CD4-positive, CD25-positive, alpha-beta regulatory T cell (primary cell): ENCODE measurements at regions not wholly inside any gene's neighbourhood (a gene's known extent, or its start where the extent isn't known, plus 50 kb on each side); places are given as distances from the start of the nearest gene placed in this dataset.

Source experiments
- ATAC-seq, 2 donors: fragments of 150-1000 bp; cut with Tn5 transposase; one replicate each; pipeline ENCODE4 v1.10.0; 2021; ENCODE audit warnings: low read depth in 2 of 2, moderate number of reproducible peaks in 2 of 2, moderate library complexity in 1 of 2
- DNase-seq, 3 donors: peaks; one replicate each; pipeline versions ENCODE4 v3.0.0 to v3.0.0-alpha.2; 2012 to 2022; ENCODE audit warnings: mixed read lengths in 1 of 3
- H3K27ac ChIP-seq: one replicate; pipeline ENCODE4 v1.7.0; 2013; ENCODE audit warnings: mild to moderate bottlenecking, low read length; ENCODE audit not compliant: insufficient read depth, poor library complexity, severe bottlenecking
- H3K27me3 ChIP-seq: one replicate; pipeline ENCODE4 v1.7.0; 2013; ENCODE audit warnings: low read length; ENCODE audit not compliant: control insufficient read depth, insufficient read depth
- H3K36me3 ChIP-seq: one replicate; pipeline ENCODE4 v1.7.0; 2013; ENCODE audit warnings: mild to moderate bottlenecking, low read length, moderate library complexity; ENCODE audit not compliant: control insufficient read depth, insufficient read depth
- H3K4me1 ChIP-seq: 2 replicates; pipeline ENCODE4 v1.7.0; 2013; ENCODE audit warnings: mild to moderate bottlenecking, low read length; ENCODE audit not compliant: insufficient read depth, control insufficient read depth, poor library complexity, severe bottlenecking
- H3K4me3 ChIP-seq: one replicate; pipeline ENCODE4 v1.7.0; 2013; ENCODE audit warnings: low read depth, mild to moderate bottlenecking, low read length, moderate library complexity
- H3K9me3 ChIP-seq, 2 experiments: 1 replicate in 1 of 2; 2 replicates in 1 of 2; pipeline ENCODE4 v1.7.0; 2013; ENCODE audit warnings: low read length in 2 of 2, mild to moderate bottlenecking in 1 of 2, moderate library complexity in 1 of 2; ENCODE audit not compliant: control insufficient read depth in 2 of 2
- H3K27ac Mint-ChIP-seq, 3 donors: one replicate each; pipeline ENCODE4 v1.8.0; 2020 to 2022; ENCODE audit warnings: mild to moderate bottlenecking in 3 of 3, mixed read lengths in 3 of 3, moderate library complexity in 2 of 3
- H3K27me3 Mint-ChIP-seq: one replicate; pipeline ENCODE4 v1.8.0; 2022; ENCODE audit warnings: mild to moderate bottlenecking, mixed read lengths
- H3K36me3 Mint-ChIP-seq: one replicate; pipeline ENCODE4 v1.8.0; 2020; ENCODE audit warnings: mixed read lengths
- H3K4me1 Mint-ChIP-seq, 4 donors: one replicate each; pipeline ENCODE4 v1.8.0; 2020 to 2022; ENCODE audit warnings: mixed read lengths in 4 of 4, mild to moderate bottlenecking in 1 of 4
- H3K4me3 Mint-ChIP-seq, 4 donors: one replicate each; pipeline ENCODE4 v1.8.0; 2020 to 2022; ENCODE audit warnings: mild to moderate bottlenecking in 4 of 4, mixed read lengths in 4 of 4, moderate library complexity in 3 of 4
- H3K9me3 Mint-ChIP-seq, 7 donors: one replicate each; pipeline ENCODE4 v1.8.0; 2020 to 2022; ENCODE audit warnings: mixed read lengths in 7 of 7, mild to moderate bottlenecking in 3 of 7, moderate library complexity in 2 of 7

DNA sequence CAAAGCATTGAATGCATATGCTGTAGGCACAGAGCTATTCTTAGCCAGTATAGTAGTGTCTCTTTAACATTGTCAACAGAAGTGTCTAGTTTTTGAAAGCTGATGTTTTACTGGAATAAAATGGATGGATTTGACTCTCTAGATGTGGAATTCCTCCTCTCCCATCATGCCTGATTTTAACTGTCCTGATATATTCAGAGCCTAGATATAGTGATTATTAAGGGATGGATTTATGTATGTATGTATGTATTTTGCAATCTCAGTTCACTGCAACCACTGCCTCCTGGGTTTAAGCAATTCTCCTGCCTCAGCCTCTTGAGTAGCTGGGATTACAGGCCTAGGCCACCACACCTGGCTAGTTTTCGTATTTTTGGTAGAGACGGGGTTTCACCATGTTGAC lies 144.8 kb upstream of the NAV3 start:
- H3K36me3 Mint-ChIP-seq: no peaks in the 10 kb centered on the region
- H3K27ac ChIP-seq: no peak overlapping the region

DNA sequence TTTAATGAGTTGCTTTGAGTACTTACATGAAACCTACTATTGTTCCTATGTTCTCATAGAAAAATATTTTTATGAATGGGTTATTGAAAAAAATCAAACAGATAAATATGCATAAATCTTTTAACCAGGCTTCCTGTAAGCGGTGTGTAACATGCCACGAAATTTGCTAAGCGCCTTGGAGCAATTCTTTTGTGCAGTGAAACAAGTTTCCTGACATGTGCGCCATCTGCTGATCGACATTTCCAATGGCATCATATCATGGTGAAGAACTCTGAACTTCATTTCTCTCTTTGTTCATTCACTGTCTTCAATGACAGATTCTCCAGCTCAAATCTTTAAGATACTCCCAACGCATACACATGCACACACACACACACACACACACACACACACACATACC lies 145.6 kb upstream of the NAV3 start:
- H3K4me3 ChIP-seq: no peak overlapping the region
- peaks cover 0 to 4% (median 2%) of the 10 kb centered on the region in 7 donors for H3K9me3 Mint-ChIP-seq
- no peaks in the 10 kb centered on the region for H3K27me3 Mint-ChIP-seq
- no peaks in the 10 kb centered on the region for H3K36me3 ChIP-seq
- no peaks in the 10 kb centered on the region for H3K27me3 ChIP-seq
- H3K27ac Mint-ChIP-seq: no peak overlapping the region
- H3K27ac ChIP-seq: no peak overlapping the region
- no peaks in the 10 kb centered on the region for H3K4me1 Mint-ChIP-seq
- ATAC-seq: no peak
- no peak overlapping the region for H3K4me3 Mint-ChIP-seq
- no peaks in the 10 kb centered on the region for H3K4me1 ChIP-seq
- no peaks in the 10 kb centered on the region for H3K9me3 ChIP-seq
- no peaks in the 10 kb centered on the region for H3K36me3 Mint-ChIP-seq
- peak in 1 of 3 donors; percentile 16 for DNase-seq

More for the DNA sequence above, 144.8 kb upstream of the NAV3 start:
- no peaks in the 10 kb centered on the region for H3K27me3 ChIP-seq
- Mint-ChIP-seq H3K4me3 (no peak overlapping the region), H3K9me3 (peaks cover 0 to 4% (median 2%) of the 10 kb centered on the region in 7 donors), H3K27me3 (no peaks in the 10 kb centered on the region), H3K4me1 (no peaks in the 10 kb centered on the region), H3K27ac (no peak overlapping the region)
- H3K4me1 ChIP-seq: no peaks in the 10 kb centered on the region
- DNase-seq (no peak), ATAC-seq (no peak)
- H3K9me3 ChIP-seq: no peaks in the 10 kb centered on the region
- H3K4me3 ChIP-seq: no peak overlapping the region
- H3K36me3 ChIP-seq: no peaks in the 10 kb centered on the region

DNA sequence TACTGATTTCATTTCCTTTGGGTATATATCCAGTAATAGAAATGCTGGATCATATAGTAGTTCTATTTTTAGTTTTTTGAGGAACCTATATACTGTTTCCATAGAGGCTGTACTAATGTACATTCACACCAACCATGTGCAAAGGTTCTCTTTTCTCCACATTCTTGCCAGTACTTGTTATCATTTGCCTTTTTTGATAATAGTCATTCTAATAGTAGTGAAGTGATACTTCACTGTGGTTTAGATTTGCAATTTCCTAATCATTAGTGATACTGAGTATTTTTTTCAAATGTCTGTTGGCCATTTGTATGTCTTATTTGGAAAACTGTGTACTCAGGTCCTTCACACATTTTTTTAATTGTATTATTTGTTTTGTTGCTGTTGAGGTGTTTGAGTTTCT lies 148.2 kb upstream of the NAV3 start:
- Histone ChIP-seq H3K36me3 (no peaks in the 10 kb centered on the region), H3K9me3 (no peaks in the 10 kb centered on the region), H3K4me3 (no peak overlapping the region), H3K4me1 (no peaks in the 10 kb centered on the region), H3K27me3 (no peaks in the 10 kb centered on the region), H3K27ac (no peak overlapping the region)
- Mint-ChIP-seq H3K9me3 (peaks cover 1 to 6% (median 2%) of the 10 kb centered on the region in 7 donors), H3K36me3 (no peaks in the 10 kb centered on the region), H3K27me3 (no peaks in the 10 kb centered on the region), H3K4me3 (no peak overlapping the region), H3K4me1 (no peaks in the 10 kb centered on the region), H3K27ac (no peak overlapping the region)
- DNase-seq (no peak), ATAC-seq (no peak)

DNA sequence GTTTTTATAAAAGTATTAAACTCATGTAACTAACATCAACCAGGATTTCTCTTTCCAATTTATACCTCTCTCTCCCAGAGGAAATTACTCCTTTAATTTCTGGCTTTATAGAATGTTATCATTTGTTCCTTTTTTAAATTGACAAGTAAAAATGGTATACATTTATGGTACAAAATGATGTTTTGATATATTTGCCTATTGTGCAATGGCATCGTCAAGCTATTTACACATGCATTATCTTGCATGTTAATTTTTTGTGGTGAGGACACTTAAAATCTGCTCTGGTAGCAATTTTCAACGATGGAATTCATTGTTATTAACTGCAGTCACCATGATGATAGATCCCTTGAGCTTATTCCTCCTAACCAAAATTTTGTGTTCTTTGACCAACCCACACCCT lies 149.0 kb upstream of the NAV3 start:
- no peaks in the 10 kb centered on the region for H3K36me3 ChIP-seq
- no peaks in the 10 kb centered on the region for H3K4me1 Mint-ChIP-seq
- no peaks in the 10 kb centered on the region for H3K27me3 Mint-ChIP-seq

DNA sequence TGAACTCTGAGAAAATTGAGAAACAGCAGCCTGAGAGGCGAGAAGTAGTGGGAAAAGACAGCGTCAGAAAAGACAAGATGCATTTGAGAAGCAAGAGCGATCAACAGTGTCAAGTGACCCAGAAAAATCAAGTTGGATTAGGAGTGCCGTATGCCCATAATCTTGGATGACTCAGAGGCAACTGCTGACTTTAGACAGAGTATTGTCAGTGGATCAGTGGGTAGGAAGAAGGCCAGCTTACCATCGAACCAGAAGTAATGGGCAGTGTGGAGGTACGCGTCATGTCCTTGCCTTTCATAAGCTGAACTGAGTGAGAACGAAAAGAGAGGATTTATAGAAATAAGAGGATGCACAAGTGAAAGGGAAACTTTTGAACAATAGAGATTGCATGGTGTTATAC lies 151.0 kb upstream of the NAV3 start:
- no peaks in the 10 kb centered on the region for H3K27me3 Mint-ChIP-seq
- ATAC-seq (no peak), DNase-seq (no peak)
- H3K9me3 Mint-ChIP-seq: peaks cover 2 to 6% (median 3%) of the 10 kb centered on the region in 7 donors
- Histone ChIP-seq H3K27me3 (no peaks in the 10 kb centered on the region), H3K36me3 (no peaks in the 10 kb centered on the region), H3K4me1 (no peaks in the 10 kb centered on the region), H3K27ac (no peak overlapping the region), H3K9me3 (no peaks in the 10 kb centered on the region), H3K4me3 (no peak overlapping the region)
- no peaks in the 10 kb centered on the region for H3K36me3 Mint-ChIP-seq
- no peak overlapping the region for H3K4me3 Mint-ChIP-seq
- no peak overlapping the region for H3K27ac Mint-ChIP-seq
- no peaks in the 10 kb centered on the region for H3K4me1 Mint-ChIP-seq

More for the DNA sequence above, 149.0 kb upstream of the NAV3 start:
- H3K4me1 ChIP-seq: no peaks in the 10 kb centered on the region
- H3K27ac ChIP-seq: no peak overlapping the region
- Mint-ChIP-seq H3K27ac (no peak overlapping the region), H3K36me3 (no peaks in the 10 kb centered on the region), H3K9me3 (peaks cover 0 to 6% (median 2%) of the 10 kb centered on the region in 7 donors), H3K4me3 (no peak overlapping the region)
- DNase-seq (no peak), ATAC-seq (no peak)
- H3K27me3 ChIP-seq: no peaks in the 10 kb centered on the region
- no peaks in the 10 kb centered on the region for H3K9me3 ChIP-seq
- H3K4me3 ChIP-seq: no peak overlapping the region

DNA sequence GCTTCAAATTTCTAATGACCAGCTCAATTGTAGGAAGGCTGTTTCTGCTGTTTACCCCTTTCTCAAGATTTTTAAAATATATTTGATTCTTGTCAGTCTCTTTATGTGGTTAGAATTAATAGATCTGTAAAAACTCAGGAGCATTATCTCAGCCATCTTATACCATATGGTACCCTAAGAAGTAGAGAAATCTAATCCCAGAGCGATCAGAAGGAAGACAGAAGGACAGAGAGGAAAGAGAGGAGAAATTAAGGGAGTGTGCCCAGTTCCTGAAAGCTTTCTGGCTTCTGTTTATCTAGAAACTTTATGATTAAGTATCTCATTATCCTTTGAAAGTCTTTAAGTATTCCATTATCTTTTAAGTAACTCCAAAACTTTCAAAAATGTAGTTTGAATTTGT lies 152.1 kb upstream of the NAV3 start:
- Mint-ChIP-seq H3K4me3 (no peak overlapping the region), H3K27ac (no peak overlapping the region), H3K36me3 (no peaks in the 10 kb centered on the region), H3K9me3 (peaks cover 0 to 6% (median 3%) of the 10 kb centered on the region in 7 donors), H3K4me1 (no peaks in the 10 kb centered on the region), H3K27me3 (no peaks in the 10 kb centered on the region)
- H3K4me3 ChIP-seq: no peak overlapping the region
- no peaks in the 10 kb centered on the region for H3K9me3 ChIP-seq
- DNase-seq: no peak
- H3K27ac ChIP-seq: no peak overlapping the region
- H3K4me1 ChIP-seq: no peaks in the 10 kb centered on the region
- no peak for ATAC-seq
- H3K36me3 ChIP-seq: no peaks in the 10 kb centered on the region
- H3K27me3 ChIP-seq: no peaks in the 10 kb centered on the region

DNA sequence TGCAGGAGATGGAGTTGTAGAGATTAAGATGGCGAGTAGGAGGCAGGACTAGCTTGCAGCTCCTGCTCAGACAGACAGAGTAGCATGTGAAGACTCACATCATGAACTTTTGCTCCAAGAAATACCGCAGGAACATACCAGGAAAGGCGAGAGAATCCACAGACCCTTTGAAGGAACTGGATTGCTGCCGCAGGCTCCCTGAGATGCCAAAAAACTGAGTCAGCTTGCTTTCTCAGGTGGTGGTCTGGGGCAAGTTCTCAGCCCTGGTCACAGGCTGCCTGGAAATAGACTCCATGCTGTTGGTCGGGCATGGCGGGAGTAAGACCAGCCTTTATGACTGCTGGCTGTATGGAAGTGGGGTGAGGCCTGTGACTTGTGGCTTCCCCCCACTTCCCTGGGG lies 163.6 kb upstream of the NAV3 start:
- H3K27ac Mint-ChIP-seq: no peak overlapping the region
- H3K4me3 ChIP-seq: no peak overlapping the region
- no peaks in the 10 kb centered on the region for H3K4me1 Mint-ChIP-seq
- no peak overlapping the region for H3K4me3 Mint-ChIP-seq
- H3K9me3 Mint-ChIP-seq: peaks cover 0 to 14% (median 6%) of the 10 kb centered on the region in 7 donors
- DNase-seq (no peak), ATAC-seq (no peak)
- H3K27me3 Mint-ChIP-seq: no peaks in the 10 kb centered on the region
- no peaks in the 10 kb centered on the region for H3K36me3 Mint-ChIP-seq
- H3K9me3 ChIP-seq: no peaks in the 10 kb centered on the region
- H3K4me1 ChIP-seq: no peaks in the 10 kb centered on the region
- H3K27me3 ChIP-seq: no peaks in the 10 kb centered on the region
- H3K27ac ChIP-seq: no peak overlapping the region
- no peaks in the 10 kb centered on the region for H3K36me3 ChIP-seq

DNA sequence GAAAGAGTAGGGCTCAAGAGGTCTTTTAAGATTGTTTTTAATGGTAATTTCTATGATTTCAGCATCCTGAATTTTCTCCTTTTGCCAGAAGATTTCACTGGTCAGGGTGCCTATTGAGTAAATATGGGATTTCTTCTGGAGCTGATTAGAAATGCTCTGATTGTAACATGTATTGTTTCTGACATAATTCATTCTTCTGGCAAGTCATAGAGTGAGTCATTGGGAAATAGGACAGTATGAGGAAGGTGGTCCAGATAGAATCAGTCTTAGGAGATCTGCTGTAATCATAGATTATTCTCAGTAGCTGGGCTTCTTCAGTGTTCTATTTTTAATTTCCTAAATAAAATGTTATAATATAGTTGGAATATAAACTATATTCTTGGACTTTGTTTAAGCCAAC lies 182.0 kb upstream of the NAV3 start:
- Histone ChIP-seq H3K36me3 (no peaks in the 10 kb centered on the region), H3K27me3 (no peaks in the 10 kb centered on the region), H3K4me3 (no peak overlapping the region), H3K9me3 (no peaks in the 10 kb centered on the region), H3K4me1 (no peaks in the 10 kb centered on the region), H3K27ac (no peak overlapping the region)
- Mint-ChIP-seq H3K27ac (no peak overlapping the region), H3K9me3 (peaks cover under 1 to 7% (median 6%) of the 10 kb centered on the region in 7 donors), H3K4me1 (no peaks in the 10 kb centered on the region), H3K36me3 (no peaks in the 10 kb centered on the region), H3K4me3 (no peak overlapping the region), H3K27me3 (no peaks in the 10 kb centered on the region)
- no peak for ATAC-seq
- no peak for DNase-seq
